WTC11 (cell line): ENCODE measurements at regions not wholly inside any gene's neighbourhood (a gene's known extent, or its start where the extent isn't known, plus 50 kb on each side); places are given as distances from the start of the nearest gene placed in this dataset.

Experiments used
- ATAC-seq: fragments of 200-7000 bp; cut with Tn5 transposase; 2 replicates; pipeline ENCODE4 v1.10.0; 2021; ENCODE audit warnings: mild to moderate bottlenecking, moderate library complexity
- CTCF ChIA-PET: fragments of 300-600 bp; sonication (Branson Sonifier 250); formaldehyde crosslinking; loops from one replicate; lab custom pipeline; 2021; ENCODE audit warnings: antibody characterized with exemption; lab: Charles Lee
- POLR2A ChIA-PET: fragments of 350-600 bp; sonication (Branson Sonifier 250); formaldehyde crosslinking; loops from one replicate; lab custom pipeline; 2021; ENCODE audit warnings: antibody characterized with exemption; lab: Charles Lee
- DNase-seq: peaks from one replicate; pipeline ENCODE4 v3.0.0; 2021; ENCODE audit warnings: low spot score
- H3K27ac Mint-ChIP-seq: 2 replicates; pipeline ENCODE4 v1.8.0; 2021; ENCODE audit warnings: mixed read lengths
- H3K27me3 Mint-ChIP-seq: 2 replicates; pipeline ENCODE4 v1.8.0; 2021; ENCODE audit warnings: low read depth, mild to moderate bottlenecking, moderate library complexity, mixed read lengths
- H3K36me3 Mint-ChIP-seq: 2 replicates; pipeline ENCODE4 v1.8.0; 2021; ENCODE audit warnings: mixed read lengths
- H3K4me1 Mint-ChIP-seq: 2 replicates; pipeline ENCODE4 v1.8.0; 2022; ENCODE audit warnings: mixed read lengths
- H3K4me3 Mint-ChIP-seq: 2 replicates; pipeline ENCODE4 v1.8.0; 2021; ENCODE audit warnings: mild to moderate bottlenecking, moderate library complexity, mixed read lengths
- H3K9me3 Mint-ChIP-seq: 2 replicates; pipeline ENCODE4 v1.8.0; 2021; ENCODE audit warnings: mixed read lengths
- AR ChIP-seq: fragments of 250-450 bp; sonication (Bioruptor Pico); IDR thresholded peaks from 2 replicates; pipeline ENCODE4 v1.9.0; 2021; ENCODE audit warnings: mild to moderate bottlenecking
- ARID4B ChIP-seq: sonication (generic); formaldehyde crosslinking; IDR thresholded peaks from 2 replicates; pipeline ENCODE4 v1.8.0; 2023; ENCODE audit warnings: missing genetic modification reagents, mild to moderate bottlenecking, borderline replicate concordance
- ATF2 ChIP-seq: sonication (generic); formaldehyde crosslinking; IDR thresholded peaks from 2 replicates; pipeline ENCODE4 v1.8.1; 2022; ENCODE audit warnings: low read depth, missing genetic modification reagents, borderline replicate concordance
- CBFB ChIP-seq: sonication (generic); formaldehyde crosslinking; IDR thresholded peaks from 2 replicates; pipeline ENCODE4 v1.8.1; 2022; ENCODE audit warnings: mild to moderate bottlenecking, low read depth, missing genetic modification reagents
- CDX4 ChIP-seq: fragments of 250-450 bp; sonication (Bioruptor Pico); IDR thresholded peaks from 2 replicates; pipeline ENCODE4 v1.9.0; 2021; ENCODE audit warnings: moderate library complexity, mild to moderate bottlenecking, inconsistent platforms, borderline replicate concordance
- E2F5 ChIP-seq: sonication (generic); formaldehyde crosslinking; IDR thresholded peaks from 2 replicates; pipeline ENCODE4 v1.8.1; 2022; ENCODE audit warnings: mild to moderate bottlenecking, moderate library complexity, missing genetic modification reagents
- ETV6 ChIP-seq: sonication (generic); formaldehyde crosslinking; IDR thresholded peaks from 2 replicates; pipeline ENCODE4 v1.8.1; 2022; ENCODE audit warnings: mild to moderate bottlenecking, missing genetic modification reagents
- GRHL2 ChIP-seq: fragments of 250-450 bp; sonication (Bioruptor Pico); IDR thresholded peaks from 2 replicates; pipeline ENCODE4 v1.8.0; 2022; ENCODE audit warnings: mild to moderate bottlenecking, moderate library complexity; ENCODE audit not compliant: insufficient replicate concordance, severe bottlenecking
- IRF1 ChIP-seq: sonication (generic); formaldehyde crosslinking; IDR thresholded peaks from 2 replicates; pipeline ENCODE4 v1.8.0; 2023; ENCODE audit warnings: missing genetic modification reagents
- JAZF1 ChIP-seq: fragments of 250-450 bp; sonication (Bioruptor Pico); IDR thresholded peaks from 2 replicates; pipeline ENCODE4 v1.9.0; 2021; ENCODE audit warnings: moderate library complexity, mild to moderate bottlenecking, inconsistent platforms
- KAT7 ChIP-seq: sonication (generic); formaldehyde crosslinking; IDR thresholded peaks from 2 replicates; pipeline ENCODE4 v1.8.1; 2023; ENCODE audit warnings: missing genetic modification reagents, mild to moderate bottlenecking, borderline replicate concordance
- MAX ChIP-seq: sonication (generic); formaldehyde crosslinking; IDR thresholded peaks from 2 replicates; pipeline ENCODE4 v1.8.0; 2022; ENCODE audit warnings: mild to moderate bottlenecking, missing genetic modification reagents
- NFE2L1 ChIP-seq: sonication (generic); formaldehyde crosslinking; IDR thresholded peaks from 2 replicates; pipeline ENCODE4 v1.8.1; 2023; ENCODE audit warnings: missing genetic modification reagents
- NR2C2 ChIP-seq: sonication (generic); formaldehyde crosslinking; IDR thresholded peaks from 2 replicates; pipeline ENCODE4 v1.8.0; 2022; ENCODE audit warnings: mild to moderate bottlenecking, missing genetic modification reagents
- PREB ChIP-seq: sonication (generic); formaldehyde crosslinking; IDR thresholded peaks from 2 replicates; pipeline ENCODE4 v1.8.1; 2022; ENCODE audit warnings: mild to moderate bottlenecking, missing genetic modification reagents, moderate library complexity, borderline replicate concordance
- SOX15 ChIP-seq: fragments of 250-450 bp; sonication (Bioruptor Pico); IDR thresholded peaks from 2 replicates; pipeline ENCODE4 v1.9.0; 2021; ENCODE audit warnings: mild to moderate bottlenecking
- TP53 ChIP-seq: sonication (generic); formaldehyde crosslinking; IDR thresholded peaks from 2 replicates; pipeline ENCODE4 v1.8.1; 2023; ENCODE audit warnings: mild to moderate bottlenecking, missing genetic modification reagents
- USF1 ChIP-seq: sonication (generic); formaldehyde crosslinking; IDR thresholded peaks from 2 replicates; pipeline ENCODE4 v1.8.0; 2022; ENCODE audit warnings: mild to moderate bottlenecking, missing genetic modification reagents
- ZNF219 ChIP-seq: sonication (generic); formaldehyde crosslinking; IDR thresholded peaks from 2 replicates; pipeline ENCODE4 v1.8.0; 2023; ENCODE audit warnings: missing genetic modification reagents, mild to moderate bottlenecking, borderline replicate concordance
- ZNF281 ChIP-seq: sonication (generic); formaldehyde crosslinking; IDR thresholded peaks from 2 replicates; pipeline ENCODE4 v1.8.0; 2023; ENCODE audit warnings: mild to moderate bottlenecking, missing genetic modification reagents
- ZNF317 ChIP-seq: sonication (generic); formaldehyde crosslinking; IDR thresholded peaks from 2 replicates; pipeline ENCODE4 v1.8.1; 2023; ENCODE audit warnings: low read depth, mild to moderate bottlenecking, moderate library complexity, missing genetic modification reagents, borderline replicate concordance

GRCh38 chr11:119855066-119855465 lies 126.1 kb upstream of the NECTIN1 start (continued):
- TF ChIP-seq GRHL2 (no peak), ATF2 (no peak), ETV6 (no peak), IRF1 (no peak), SOX15 (CRISPR knock-in tag) (no peak), ARID4B (no peak), CBFB (CRISPR knock-in tag) (no peak), TP53 (no peak), E2F5 (CRISPR knock-in tag) (no peak)

- no peaks in the 10 kb centered on the region for H3K9me3 Mint-ChIP-seq
- CTCF ChIA-PET, result no interaction called here
- POLR2A ChIA-PET, result no interaction called here
- no peak overlapping the region for H3K27ac Mint-ChIP-seq
- no peaks in the 10 kb centered on the region for H3K36me3 Mint-ChIP-seq
- ATAC-seq (no peak), DNase-seq (no peak)
- H3K4me1 Mint-ChIP-seq, result peaks cover 6% of the 10 kb centered on the region
- H3K27me3 Mint-ChIP-seq, result peaks cover 16% of the 10 kb centered on the region
- H3K4me3 Mint-ChIP-seq, result no peak overlapping the region
- TF ChIP-seq PREB (CRISPR knock-in tag), result no peak
- TF ChIP-seq NR2C2 (CRISPR knock-in tag), result no peak
- TF ChIP-seq ZNF281 (CRISPR knock-in tag), result no peak
- no peak for TF ChIP-seq USF1 (CRISPR knock-in tag)
- TF ChIP-seq AR, result no peak
- TF ChIP-seq JAZF1 (CRISPR knock-in tag), result no peak
- no peak for TF ChIP-seq MAX (CRISPR knock-in tag)
- TF ChIP-seq KAT7 (CRISPR knock-in tag), result no peak
- no peak for TF ChIP-seq ZNF317 (CRISPR knock-in tag)
- TF ChIP-seq NFE2L1, result no peak
- TF ChIP-seq ZNF219 (CRISPR knock-in tag), result no peak
- no peak for TF ChIP-seq CDX4 (CRISPR knock-in tag)
Measured at GRCh38 chr11:119854521-119854920, 125.5 kb upstream of the NECTIN1 start.
